NCI-H2029 treated with DMSO at 0.1 percent for 48 hours (cell line): ENCODE measurements at regions not wholly inside any gene's neighbourhood (a gene's known extent, or its start where the extent isn't known, plus 50 kb on each side); places are given as distances from the start of the nearest gene placed in this dataset.
"Not testable (repeated sequence)": the region's sequence is repeated elsewhere in the genome, so short reads cannot be mapped to it uniquely, and the experiment has no call there.

Experiments used
- DNase-seq: peaks from one replicate; lab custom pipeline; 2025; lab: John Stamatoyannopoulos, UW

DNA sequence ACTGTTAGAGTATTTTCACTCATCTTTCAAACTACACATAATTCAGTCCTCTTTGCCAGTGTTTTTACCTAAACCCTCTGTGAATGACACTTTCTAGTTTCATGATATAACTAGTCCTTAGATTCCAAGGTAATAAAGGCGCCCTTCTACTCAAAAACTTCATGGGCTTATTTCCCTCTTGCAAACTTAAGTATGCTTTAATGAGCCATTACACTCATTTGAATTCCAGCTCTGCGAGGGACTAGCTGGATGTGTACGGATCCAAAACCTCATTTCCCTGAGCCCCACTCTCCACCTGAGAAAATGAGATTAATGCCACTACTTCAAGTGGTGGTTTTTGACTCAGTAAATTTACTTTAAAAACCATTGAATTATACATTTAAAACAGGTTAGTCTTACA lies 141.1 kb downstream of the NDUFA12 start:
- no peak for DNase-seq

DNA sequence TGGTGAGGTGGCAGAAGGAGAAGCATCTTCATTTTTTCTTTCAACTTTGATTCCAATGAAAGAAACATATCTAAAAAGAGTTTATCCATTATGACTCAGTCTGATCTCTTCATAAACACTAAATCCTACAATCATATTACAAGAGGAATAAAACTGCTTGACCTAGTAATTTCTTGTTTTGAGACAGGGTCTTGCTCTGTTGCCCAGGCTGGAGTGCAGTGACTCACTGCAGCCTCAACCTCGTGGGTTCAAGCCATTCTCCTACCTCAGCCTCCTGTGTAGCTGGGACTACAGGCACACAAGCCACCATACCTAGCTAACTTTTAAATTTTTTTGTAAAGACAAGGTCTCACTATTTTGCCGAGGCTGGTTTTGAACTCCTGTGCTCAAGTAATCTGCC lies 147.2 kb downstream of the NDUFA12 start:
- no peak for DNase-seq

DNA sequence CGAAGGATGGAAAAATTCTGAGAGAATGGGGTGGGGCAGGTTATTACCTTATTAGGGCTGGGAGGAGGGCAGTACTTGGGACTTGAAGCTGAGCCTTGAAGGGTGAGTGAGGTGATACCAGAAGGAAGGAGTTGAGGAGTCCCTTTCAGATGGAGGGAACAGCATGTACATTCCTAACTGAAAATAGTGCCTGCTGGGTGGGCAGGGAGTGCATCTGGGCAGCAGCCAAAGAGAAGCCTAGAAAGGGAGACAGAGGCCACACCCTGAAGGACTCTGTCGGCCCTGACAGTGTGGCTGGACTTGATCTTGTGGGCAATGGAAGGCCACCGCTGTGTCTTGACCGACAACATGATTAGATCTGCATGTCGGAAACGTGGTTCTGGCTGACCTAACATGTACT lies 147.6 kb downstream of the NDUFA12 start:
- DNase-seq: no peak

DNA sequence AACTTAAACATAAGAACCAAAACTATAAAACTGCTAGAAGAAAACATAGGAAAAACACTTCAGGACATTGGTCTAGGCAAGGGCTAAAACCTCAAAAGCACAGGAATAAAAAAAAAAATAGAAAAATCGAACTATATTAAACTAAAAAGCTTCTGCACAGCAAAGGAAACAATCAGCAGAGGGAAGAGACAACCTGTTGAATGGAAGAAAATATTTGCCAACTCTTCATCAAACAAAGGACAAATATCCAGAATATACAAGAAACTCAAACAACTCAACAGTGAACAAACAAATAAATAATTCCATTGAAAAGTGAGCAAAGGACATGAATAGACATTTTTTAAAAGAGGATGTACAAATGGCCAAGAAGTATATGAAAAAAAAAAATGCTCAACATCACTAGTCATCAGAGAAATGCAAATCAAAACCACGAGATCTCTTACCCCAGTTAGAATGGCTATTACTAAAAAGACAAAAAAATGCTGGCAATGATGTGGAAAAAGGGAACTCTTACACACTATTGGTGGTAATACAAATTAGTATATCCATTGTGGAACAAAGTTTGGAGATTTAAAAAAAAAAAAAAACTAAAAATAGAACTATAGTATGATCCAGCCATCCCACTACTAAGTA lies 152.0 kb downstream of the NDUFA12 start:
- DNase-seq: no peak

DNA sequence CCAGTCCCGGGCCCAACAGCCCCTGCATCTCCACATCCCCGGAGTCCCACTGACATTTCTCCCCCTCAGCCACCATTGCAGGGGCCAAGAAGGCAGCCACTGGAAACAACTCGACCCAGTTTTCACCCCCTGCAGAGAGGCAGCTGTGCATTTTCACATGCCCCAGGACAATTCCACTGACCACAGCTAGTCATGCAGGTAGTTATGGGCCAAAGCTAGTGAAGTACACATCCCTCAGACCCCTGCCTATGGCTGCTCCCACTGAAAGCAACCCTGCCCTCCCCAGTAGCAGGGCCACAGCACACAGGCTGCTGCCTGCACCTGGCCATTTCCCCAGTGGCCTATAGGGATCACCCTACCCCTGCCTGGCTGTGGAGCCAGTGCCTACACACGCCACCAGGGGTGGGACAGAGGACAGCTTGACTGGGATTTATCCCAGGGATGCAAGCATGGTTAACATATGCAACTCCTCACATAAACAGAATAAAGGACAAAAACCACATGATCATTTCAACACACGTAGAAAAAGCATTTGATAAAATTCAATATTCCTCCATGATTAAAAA lies 154.0 kb downstream of the NDUFA12 start:
- DNase-seq: no peak

DNA sequence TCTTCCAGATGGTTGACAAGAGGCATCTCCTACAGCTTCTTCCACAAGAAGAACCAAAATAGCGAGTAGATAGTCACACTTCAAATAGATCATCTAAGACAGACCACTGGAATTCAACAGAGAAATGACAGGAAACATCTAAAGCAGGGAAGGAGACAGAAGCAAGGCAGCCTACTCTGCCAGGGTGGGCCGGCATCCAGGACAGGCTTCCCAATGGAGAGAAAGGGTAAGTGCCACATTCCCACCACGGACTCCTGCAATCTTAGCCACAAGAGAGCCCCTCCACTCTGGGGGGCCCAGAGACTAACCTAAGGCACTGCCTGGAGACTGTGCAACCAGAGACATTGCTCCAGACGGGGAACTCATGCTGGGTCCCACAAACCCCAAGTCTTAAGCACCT lies 154.5 kb downstream of the NDUFA12 start:
- no peak for DNase-seq

DNA sequence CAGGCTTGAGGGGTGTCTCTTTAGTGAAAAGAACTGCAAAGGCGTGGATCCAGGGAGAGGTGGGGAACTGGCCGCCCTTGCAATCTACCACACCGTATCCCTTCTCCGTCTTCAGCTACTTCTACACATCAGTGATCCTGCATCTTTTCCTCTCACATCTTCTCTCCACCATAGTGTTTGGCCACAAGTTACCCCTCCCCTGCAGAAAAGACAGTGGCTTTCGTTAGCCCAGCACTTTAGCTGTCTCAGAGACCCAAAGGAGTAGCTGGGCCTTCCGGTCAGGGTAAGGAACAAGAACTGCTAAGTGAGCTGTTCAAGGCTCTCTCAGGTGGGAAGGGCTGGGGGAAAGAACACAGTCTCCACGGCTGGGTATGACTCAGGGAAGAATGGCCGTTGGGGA lies 158.4 kb downstream of the NDUFA12 start:
- DNase-seq: no peak

DNA sequence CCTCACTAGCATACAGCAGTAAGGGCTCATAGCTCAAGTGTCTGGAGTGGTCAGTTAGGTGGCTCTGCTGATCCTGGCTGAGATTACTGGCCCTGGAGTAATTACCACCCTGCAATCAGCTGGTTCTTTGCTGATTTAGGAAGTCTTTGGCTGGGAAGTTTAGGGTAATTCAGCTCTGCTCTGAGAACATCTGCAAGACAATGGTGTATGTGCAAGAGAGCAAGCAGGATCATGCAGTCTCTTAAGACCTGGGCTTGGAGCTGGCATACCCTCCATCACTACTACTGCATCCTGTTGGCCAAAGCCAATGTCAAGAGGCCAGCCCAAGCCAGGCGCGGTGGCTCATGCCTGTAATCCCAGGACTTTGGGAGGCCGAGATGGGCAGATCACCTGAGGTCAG lies 159.0 kb downstream of the NDUFA12 start:
- DNase-seq: no peak

DNA sequence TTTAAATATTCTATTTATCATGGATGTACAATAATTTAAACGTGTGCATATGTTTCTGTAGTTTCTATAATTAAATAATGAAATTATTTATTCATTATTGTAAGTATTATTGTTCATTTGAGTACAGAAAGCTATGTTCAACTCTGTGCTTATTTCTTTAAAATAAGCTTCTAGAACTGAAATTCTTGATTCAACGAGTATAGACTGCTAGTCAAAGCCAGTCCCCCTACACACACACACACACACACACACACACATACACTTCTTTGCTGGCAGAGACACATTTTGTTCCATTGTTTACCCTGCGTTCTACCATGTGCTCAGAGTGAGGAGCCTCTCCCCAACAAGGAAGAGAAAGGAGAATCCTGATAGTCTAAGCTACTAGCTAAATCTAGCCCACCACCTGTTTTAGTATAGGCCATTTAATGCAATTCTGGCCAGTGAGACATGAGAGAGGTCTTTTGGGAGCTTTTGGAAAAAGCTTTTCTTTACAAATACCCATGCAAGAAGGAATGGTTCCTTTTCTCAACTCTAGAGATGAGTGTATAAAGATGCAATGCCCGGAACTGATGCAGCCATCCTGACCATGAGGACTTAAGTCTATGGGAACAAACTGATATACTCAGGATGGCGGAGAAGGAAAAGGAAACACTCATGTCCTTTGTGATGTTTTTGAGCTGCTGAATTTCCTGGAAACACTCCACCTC lies 161.4 kb downstream of the NDUFA12 start:
- DNase-seq: peak; percentile 44

DNA sequence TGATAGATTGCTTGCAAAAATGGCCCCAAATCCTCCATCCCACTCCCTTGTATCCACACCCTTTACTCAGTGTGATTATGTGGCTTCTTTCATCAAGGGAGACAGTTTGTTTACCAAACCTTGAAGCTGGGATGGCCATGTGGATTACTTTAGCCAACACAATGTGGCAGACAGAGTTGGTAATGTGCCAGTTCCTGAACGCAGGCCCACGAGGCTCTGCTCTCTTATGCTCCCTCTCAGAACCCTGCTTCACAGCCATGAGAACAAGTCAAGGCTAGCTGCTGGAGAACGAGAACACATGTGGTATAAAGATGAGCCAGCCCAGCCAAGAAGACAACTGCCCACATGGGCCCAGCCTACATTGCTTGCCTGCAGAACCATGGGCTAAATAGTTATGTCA lies 162.3 kb downstream of the NDUFA12 start:
- DNase-seq: peak; percentile 64

DNA sequence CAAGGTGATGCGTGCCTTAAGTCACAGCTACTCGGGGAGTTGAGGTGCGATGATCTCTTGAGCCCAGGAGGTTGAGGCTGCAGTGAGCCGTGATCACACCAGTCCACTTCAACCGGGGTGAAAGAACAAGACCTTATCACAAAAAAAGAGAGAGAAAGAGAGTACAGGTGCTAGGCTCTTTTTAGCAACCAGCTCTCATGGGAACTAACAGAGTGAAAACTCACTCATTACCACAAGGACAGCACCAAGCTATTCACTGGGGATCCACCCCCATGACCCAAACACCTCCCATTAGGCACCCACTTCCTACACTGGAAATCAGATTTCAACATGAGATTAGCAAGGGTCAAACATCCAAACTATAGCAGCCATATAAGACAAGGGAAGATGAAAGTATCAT lies 164.2 kb downstream of the NDUFA12 start:
- no peak for DNase-seq

DNA sequence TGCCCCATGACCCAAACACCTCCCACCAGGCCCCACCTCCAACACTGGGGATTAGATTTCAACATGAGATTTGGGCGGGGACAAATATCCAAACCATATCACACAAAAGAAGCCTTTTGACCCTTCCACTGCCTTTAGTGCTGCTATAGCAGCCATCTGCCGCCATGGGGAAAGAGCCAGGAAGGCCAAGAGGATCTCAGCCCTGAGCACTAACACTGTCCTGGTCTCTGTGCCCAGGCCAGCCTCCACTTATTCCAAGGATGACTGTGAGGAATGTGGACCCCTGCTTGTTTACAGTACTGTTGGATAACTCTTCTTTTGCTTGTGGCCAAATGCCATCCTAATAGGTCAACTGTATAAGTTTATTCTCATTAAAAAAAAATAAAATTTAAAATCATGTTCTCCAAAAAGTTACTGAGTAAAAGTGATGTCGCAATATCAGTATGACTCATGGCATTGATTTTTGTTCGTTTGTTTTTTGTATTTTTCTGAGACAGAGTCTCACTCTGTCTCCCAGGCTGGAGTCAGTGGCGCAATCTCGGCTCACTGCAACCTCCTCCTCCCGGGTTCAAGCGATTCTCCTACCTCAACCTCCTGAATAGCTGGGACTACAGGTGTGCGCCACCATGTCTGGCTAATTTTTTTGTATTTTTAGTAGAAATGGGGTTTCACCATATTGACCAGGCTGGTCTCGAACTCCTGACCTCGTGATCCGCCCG lies 166.4 kb downstream of the NDUFA12 start:
- DNase-seq: not testable (repeated sequence)

DNA sequence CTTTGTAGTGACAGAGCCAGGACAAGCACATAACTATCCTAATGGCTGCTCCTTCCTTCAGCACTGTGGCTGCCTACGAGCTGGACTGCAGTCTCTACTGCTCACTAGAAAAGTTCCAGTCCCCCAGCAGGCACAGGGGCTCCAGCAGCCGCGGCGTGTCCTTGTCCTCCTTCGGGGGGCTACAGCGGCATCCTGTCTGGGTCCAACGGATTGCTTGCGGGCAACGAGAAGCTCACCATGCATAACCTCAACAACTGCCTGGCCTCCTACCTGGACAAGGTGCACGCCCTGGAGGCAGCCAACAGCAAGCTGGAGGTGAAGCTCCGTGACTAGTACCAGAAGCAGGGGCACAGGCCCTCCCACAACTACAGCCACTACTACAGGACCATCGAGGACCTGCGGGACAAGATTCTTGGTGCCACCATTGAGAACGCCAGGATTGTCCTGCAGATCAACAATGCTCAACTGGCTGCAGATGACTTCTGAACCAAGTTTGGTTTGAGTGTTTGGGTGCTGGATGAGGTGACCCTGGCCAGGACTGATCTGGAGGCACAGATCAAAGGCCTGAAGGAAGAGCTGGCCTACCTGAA lies 169.4 kb downstream of the NDUFA12 start:
- DNase-seq: no peak

DNA sequence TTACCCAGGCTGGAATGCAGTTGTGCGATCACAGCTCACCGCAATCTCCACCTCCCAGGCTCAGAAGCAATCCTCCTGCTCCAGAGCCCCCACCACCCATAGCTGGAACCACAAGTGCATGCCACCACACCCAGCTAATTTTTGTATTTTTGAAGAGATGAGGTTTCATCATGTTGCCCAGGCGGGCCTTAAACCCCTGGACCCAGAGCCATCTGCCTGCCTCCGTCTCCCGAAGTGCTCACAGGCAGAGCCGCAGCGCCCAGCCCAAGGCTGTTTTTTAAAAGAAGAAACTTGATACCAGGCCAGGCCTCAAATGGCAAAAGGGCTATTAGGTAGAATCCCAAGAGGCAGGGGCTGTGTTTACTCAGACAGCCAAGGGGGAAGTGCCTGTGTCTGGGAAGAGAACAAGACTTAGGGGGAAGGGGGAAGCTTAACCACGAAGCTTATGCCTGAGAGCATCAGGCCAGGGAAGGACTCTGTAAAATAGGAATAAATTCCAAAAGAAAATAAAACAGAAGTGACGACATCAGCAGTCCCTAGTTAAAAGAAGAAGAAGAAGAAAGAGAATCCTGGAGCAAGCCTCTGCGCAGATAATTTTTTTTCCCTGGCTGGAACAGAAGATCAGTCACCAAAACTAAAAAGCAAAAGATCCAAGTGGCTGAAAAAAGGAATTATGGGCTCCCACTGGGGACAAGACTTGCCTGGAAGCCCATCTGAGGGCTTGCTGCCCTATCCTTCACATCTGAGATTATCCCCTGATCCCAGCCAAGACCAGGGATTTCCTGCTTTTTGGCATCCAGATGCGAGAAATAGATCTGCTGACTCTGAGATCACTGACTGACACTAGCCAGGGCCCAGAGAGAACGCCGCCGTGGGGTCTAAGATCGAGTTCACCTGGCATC lies 170.5 kb downstream of the NDUFA12 start:
- peak; percentile 54 for DNase-seq

DNA sequence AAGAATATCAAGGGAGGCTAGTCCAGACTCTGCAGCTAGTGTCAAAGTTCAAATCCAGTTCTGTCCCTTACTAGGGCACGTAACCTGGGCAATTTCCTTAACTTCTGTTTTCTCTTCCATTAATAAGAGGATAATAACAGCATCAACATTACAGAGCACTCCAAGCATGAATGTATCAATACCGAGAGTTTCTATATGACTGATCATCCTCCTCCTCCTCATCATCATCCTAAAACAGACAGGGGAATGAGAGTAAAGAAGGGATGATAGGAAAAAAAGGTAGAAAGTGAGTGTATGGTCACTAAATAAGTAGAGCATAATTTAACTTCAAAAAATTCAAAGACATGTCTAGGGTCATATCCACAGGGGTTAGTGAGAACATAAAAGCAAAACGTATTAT lies 171.4 kb downstream of the NDUFA12 start:
- no peak for DNase-seq

DNA sequence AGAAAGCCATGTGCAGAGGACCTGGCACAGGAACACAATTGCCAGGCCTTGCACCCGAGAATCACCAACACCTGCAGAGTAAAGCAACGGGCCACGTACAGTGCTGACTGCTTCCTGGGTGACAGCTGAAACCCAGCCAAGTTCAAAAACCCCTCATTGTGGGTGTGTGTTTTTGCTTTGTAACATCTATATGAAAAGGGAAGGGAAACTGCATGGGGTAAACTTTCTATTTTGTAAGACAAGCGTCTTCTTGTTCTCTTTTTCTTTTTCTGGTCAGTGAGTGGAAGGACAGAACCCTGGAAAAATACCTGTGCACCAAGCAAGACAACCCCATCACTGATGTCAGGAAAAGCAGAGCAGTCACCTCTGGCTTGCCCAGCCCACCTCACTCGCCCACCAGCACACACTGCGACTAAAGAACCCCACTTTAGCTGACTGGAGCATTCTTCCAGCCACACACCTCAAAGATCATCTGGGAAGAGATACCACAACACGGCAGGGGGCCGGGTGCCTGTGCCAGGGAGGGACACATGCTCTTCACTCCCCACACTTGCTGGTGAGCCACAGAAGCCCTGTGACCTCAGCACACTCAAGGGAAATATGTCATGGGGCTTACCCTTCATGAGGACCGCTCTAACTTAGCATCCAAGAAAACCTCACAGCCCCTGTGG lies 172.3 kb downstream of the NDUFA12 start:
- DNase-seq: no peak

DNA sequence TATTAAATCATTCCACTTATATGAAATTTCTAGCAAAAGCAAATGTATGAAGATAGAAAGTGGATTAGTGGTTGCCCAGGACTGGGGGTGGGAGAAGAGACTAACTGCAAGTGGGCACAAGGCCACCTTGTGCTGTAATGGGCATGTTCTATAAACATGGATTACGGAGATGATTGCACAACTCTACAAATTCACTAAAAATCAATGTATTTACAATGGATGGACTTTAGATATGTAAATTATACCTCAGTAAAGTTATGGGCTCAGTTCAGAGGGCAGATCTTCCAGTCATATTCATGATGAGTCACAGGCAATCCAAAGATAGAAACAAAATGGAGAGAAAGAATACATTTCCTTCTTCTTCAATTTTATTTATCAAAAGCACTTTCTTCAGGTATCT lies 173.9 kb downstream of the NDUFA12 start:
- DNase-seq: no peak

DNA sequence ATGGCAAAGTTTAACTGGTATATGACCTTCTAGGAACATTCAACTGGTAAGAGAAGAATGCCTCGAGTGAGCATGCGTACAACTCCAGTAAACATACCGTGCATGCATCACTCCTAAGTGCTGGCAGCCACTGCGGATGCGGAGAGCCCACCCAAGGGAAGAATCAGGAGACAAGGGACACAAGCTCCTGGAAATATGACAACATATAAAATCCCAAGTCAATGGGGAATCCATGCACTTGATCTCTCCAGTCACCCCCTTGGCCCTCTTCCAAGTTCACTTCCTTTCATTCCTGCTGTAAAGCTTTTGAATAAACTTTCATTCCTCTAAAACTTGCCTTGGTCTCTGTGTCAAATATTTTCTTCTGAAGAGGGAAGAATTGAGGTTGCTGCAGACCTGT lies 168.7 kb upstream of the TMCC3 start:
- DNase-seq: no peak

DNA sequence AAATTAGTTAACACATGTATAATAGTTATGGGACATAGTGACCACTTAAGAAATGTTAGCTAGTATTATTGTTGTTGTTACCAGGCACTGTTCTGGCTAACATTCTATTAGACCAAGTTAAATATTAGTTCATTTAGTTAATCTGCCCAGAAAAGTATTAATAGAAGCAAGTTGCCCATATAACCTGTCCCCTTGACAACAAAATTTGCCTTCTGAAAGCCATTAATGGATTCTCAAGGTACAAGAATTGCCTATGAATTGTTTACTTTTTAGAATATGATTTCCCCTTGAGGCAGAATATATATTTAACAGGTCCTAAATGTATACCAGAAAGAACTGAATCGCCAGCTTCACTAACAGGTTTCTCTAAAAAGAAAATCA lies 167.3 kb upstream of the TMCC3 start:
- no peak for DNase-seq

DNA sequence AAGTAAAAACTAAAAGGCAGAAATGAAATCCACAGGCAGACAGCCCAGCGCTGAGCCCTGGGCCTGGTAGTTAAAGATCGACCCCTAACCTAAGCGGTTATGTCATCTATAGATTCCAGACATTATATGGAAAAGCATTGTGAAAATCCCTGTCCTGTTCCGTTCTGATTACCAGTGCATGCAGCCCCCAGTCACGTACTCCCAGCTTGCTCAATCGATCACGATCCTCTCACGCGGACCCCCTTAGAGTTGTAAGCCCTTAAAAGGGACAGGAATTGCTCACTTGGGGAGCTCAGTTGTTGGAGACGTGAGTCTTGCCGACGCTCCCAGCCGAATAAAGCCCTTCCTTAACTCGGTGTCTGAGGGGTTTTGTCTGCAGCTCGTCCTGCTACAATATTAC lies 166.8 kb upstream of the TMCC3 start:
- not testable (repeated sequence) for DNase-seq

DNA sequence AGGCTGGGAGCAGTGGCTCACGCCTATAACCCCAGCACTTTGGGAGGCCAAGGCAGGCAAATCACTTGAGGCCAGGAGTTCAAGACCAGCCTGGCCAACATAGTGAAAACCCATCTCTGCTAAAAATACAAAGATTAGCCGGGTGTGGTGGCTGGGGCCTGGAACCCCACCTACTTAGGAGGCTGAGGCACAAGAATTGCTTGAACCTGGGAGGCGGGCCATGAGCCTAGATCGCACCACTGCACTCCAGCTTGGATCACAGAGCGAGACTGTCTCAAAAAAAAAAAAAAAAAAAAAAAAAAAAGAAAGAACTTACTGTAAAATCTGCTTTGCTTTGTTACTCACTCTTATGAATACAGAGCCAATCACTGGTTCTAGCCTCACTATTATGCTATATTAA lies 166.4 kb upstream of the TMCC3 start:
- DNase-seq: not testable (repeated sequence)
